ENCODE measurements at regions not wholly inside any gene's neighbourhood (a gene's known extent, or its start where the extent isn't known, plus 50 kb on each side); places are given as distances from the start of the nearest gene placed in this dataset.

DNA sequence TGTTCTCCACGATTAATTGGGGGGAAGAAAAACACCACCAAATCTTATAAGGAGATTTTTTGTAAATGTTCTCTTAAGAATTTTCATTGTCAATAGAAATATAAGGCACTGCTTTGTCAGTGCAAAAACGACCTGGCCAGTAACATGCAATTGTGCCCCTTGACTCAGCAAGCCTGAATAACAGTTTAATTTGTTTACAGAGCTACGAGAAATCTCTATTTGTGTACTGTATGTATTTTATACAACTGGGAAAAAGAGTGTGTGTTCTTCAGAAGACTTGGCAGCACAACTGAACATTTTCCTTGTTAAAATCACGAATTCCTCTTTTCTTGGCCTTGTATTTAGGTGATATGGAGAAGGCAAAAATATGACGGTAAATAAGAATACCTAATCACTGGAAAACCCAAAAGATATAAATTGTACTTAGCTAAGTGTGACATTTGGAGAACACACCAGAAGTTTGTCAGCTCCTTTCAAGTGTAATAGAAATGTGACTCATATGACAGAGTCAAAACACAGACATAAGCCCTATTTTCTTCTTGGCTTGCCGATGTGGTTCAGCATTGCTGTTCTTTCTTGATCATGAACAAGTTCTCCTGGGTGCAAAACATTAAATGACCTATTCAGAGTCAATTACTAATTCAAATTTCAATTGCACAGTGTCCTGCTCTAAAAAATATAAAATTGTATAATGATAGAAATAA lies 945.0 kb upstream of the INTU start:
- Histone ChIP-seq H3K36me3 (no peaks in the 10 kb centered on the region), H3K27me3 (no peaks in the 10 kb centered on the region), H3K27ac (no peak overlapping the region), H3K4me1 (no peaks in the 10 kb centered on the region), H3K9me3 (no peaks in the 10 kb centered on the region), H3K4me3 (no peak overlapping the region)
- DNase-seq (ENCODE audit: extremely low spot score in 2 of 2): no peak
- intact Hi-C loops (cut with DNase I): no loop called here
- no peak for TF ChIP-seq POLR2AphosphoS5 (IDR thresholded peaks at IDR 0.05; ENCODE audit: insufficient read depth in 1 of 2, low read depth in 1 of 2)
- TF ChIP-seq, protein P1, sequence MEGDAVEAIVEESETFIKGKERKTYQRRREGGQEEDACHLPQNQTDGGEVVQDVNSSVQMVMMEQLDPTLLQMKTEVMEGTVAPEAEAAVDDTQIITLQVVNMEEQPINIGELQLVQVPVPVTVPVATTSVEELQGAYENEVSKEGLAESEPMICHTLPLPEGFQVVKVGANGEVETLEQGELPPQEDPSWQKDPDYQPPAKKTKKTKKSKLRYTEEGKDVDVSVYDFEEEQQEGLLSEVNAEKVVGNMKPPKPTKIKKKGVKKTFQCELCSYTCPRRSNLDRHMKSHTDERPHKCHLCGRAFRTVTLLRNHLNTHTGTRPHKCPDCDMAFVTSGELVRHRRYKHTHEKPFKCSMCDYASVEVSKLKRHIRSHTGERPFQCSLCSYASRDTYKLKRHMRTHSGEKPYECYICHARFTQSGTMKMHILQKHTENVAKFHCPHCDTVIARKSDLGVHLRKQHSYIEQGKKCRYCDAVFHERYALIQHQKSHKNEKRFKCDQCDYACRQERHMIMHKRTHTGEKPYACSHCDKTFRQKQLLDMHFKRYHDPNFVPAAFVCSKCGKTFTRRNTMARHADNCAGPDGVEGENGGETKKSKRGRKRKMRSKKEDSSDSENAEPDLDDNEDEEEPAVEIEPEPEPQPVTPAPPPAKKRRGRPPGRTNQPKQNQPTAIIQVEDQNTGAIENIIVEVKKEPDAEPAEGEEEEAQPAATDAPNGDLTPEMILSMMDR (IDR thresholded peaks at IDR 0.05): no peak
- no peak for TF ChIP-seq POLR2A (IDR thresholded peaks at IDR 0.05)

DNA sequence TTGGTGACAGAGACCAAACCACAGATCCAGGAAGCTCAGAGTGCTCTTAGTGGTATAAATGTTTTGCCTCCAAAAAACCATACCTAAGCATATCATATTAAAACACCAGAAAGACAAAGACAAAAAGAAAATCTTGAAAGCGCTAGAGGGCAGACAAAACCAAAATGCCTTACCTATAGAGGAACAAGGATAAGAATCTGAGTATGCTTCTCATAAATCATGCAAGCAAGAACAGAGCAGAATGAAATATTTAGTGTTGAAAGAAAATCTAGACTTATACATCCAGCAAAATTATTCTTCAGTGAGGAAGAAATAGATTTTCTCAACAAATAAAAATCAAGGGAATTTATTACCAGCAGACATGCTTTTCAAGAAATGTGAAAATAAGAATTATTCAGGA lies 941.0 kb upstream of the INTU start:
- no peak for TF ChIP-seq POLR2A (IDR thresholded peaks at IDR 0.05)
- no peak for TF ChIP-seq POLR2AphosphoS5 (IDR thresholded peaks at IDR 0.05; ENCODE audit: insufficient read depth in 1 of 2, low read depth in 1 of 2)
- TF ChIP-seq, protein P1 (IDR thresholded peaks at IDR 0.05): no peak
- no peak overlapping the region for H3K4me3 ChIP-seq
- no peaks in the 10 kb centered on the region for H3K27me3 ChIP-seq
- no peaks in the 10 kb centered on the region for H3K9me3 ChIP-seq
- no peaks in the 10 kb centered on the region for H3K36me3 ChIP-seq
- intact Hi-C loops (cut with DNase I): no loop called here
- H3K4me1 ChIP-seq: no peaks in the 10 kb centered on the region
- DNase-seq (ENCODE audit: extremely low spot score in 2 of 2): no peak
- H3K27ac ChIP-seq: no peak overlapping the region

DNA sequence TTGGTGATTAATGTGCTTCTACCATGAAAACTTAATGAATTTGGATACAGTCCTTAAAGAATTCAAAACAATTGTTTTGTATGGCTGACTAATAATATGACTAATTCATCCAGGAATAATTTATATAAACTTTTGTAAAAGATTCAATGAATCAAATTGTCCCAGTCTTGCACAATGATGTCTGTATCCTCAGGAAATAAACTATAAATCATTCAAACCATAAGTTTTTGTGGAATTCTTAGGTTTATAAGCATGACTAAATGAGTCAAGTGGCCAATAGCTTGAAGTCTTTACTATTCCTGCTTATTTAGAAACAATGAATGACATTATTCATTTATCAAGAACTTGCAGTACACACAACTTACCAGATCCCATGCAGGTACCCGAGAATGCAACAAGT lies 935.0 kb upstream of the INTU start:
- TF ChIP-seq POLR2A (IDR thresholded peaks at IDR 0.05) (no peak), POLR2AphosphoS5 (IDR thresholded peaks at IDR 0.05; ENCODE audit: insufficient read depth in 1 of 2, low read depth in 1 of 2) (no peak)
- TF ChIP-seq, protein P1 (IDR thresholded peaks at IDR 0.05): no peak
- Histone ChIP-seq H3K4me3 (no peak overlapping the region), H3K27ac (no peak overlapping the region), H3K4me1 (no peaks in the 10 kb centered on the region), H3K9me3 (no peaks in the 10 kb centered on the region), H3K27me3 (no peaks in the 10 kb centered on the region), H3K36me3 (no peaks in the 10 kb centered on the region)
- no peak for DNase-seq (ENCODE audit: extremely low spot score in 2 of 2)
- intact Hi-C loops (cut with DNase I): no loop called here

DNA sequence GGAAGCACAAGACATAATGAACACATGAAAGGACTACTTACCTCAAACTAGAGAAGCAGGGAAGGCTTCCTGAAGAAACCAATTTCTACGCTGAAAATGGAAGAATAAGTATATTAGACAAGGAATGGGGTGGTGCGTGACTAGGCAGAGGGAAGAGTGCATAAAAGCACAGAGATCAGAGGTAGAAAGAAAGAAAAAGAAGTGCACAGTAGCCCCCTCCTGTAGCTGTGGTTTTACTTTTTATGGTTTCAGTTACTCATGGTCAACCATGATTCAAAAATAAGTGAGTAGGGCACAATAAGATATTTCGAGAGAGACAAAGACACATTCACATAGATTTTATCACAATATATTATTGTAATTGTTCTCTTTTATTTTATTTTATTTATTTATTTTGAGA lies 934.5 kb upstream of the INTU start:
- Histone ChIP-seq H3K27me3 (no peaks in the 10 kb centered on the region), H3K27ac (no peak overlapping the region), H3K4me1 (no peaks in the 10 kb centered on the region), H3K4me3 (no peak overlapping the region), H3K9me3 (no peaks in the 10 kb centered on the region), H3K36me3 (no peaks in the 10 kb centered on the region)
- DNase-seq (ENCODE audit: extremely low spot score in 2 of 2): no peak
- intact Hi-C loops (cut with DNase I): no loop called here
- TF ChIP-seq POLR2A (IDR thresholded peaks at IDR 0.05) (no peak), POLR2AphosphoS5 (IDR thresholded peaks at IDR 0.05; ENCODE audit: insufficient read depth in 1 of 2, low read depth in 1 of 2) (no peak)
- TF ChIP-seq, protein P1 (IDR thresholded peaks at IDR 0.05): no peak

DNA sequence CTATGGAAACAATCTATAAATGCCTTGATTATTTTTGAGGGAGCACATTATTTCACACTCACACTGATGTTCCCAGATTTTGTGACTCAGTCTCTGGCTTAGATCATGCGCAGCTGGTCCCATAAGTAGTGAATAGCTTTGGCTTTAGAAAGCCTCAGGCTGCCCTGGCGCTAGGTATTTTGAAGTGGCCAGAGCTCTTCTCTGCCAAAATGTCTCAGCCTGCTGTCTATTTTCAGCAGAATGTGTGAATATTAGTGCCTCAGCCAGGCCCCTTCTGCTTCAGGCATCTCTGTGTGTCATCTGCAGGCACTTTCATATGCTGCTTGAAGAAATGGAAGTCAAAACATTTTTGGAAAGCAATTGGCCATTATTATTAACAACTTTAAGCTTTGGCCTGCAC lies 931.0 kb upstream of the INTU start:
- intact Hi-C loops (cut with DNase I): no loop called here
- Histone ChIP-seq H3K9me3 (no peaks in the 10 kb centered on the region), H3K27ac (no peak overlapping the region), H3K27me3 (no peaks in the 10 kb centered on the region), H3K4me3 (no peak overlapping the region), H3K36me3 (no peaks in the 10 kb centered on the region), H3K4me1 (no peaks in the 10 kb centered on the region)
- TF ChIP-seq POLR2AphosphoS5 (IDR thresholded peaks at IDR 0.05; ENCODE audit: insufficient read depth in 1 of 2, low read depth in 1 of 2): no peak
- no peak for TF ChIP-seq POLR2A (IDR thresholded peaks at IDR 0.05)
- TF ChIP-seq, protein P1 (IDR thresholded peaks at IDR 0.05): no peak
- no peak for DNase-seq (ENCODE audit: extremely low spot score in 2 of 2)
